LoVo (cell line): ENCODE measurements at regions not wholly inside any gene's neighbourhood (a gene's known extent, or its start where the extent isn't known, plus 50 kb on each side); places are given as distances from the start of the nearest gene placed in this dataset.
"Not testable (repeated sequence)": the region's sequence is repeated elsewhere in the genome, so short reads cannot be mapped to it uniquely, and the experiment has no call there.

Source experiments
- DNase-seq: peaks from one replicate; pipeline ENCODE4 v3.0.0-alpha.2; 2016; ENCODE audit warnings: low spot score

DNA sequence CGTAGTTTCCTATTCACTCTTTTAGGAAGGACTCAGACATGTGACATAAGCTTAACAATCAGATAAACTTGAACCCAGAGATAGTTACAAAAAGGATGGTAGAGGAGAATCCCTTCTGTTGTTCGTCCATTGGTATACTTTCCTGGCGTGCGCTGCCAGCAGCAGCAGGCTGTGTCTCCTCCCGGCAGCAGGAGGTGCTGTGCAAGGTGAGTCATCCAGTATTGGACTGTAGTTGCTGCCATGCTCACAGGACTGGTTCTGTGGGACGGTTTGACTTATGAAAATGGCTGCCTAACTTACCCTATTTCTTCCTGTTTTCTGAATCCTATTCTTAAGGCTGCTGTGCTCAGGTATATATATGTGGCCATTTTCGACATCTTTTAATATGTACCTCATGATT, 253.4 kb upstream of the LRRC3B start:
- no peak for DNase-seq

DNA sequence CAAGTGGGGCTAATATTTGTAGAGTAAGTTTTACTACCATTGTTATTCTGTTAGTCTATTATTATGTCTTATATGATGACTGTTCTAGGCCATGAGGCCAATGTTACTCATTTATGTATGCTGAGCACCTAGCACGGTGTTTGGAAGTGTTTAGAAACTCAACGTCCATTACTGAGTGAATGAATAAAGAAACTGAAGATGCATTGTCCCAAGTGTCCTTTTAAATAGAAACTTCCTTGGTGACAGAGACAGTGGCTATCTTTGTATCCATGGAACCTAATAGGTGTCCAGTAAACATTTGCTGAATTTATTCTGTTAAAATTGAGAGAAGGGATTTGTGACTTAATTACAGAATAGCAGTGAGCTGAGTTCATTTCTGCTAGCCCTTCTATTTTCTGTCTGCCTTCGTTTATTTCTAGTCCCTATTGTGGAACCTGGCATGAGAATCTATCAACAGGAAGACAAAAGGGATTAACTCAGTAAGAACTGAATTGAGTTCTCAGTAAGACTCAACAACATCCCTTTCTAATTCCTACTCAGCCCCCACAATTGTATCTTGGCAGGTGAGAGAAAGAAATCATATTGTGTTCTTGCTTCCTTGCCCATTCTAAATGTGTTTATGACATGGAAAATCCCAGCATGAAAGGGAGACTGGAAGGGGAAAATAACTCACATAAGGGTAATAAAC, 246.6 kb upstream of the LRRC3B start:
- DNase-seq: no peak

DNA sequence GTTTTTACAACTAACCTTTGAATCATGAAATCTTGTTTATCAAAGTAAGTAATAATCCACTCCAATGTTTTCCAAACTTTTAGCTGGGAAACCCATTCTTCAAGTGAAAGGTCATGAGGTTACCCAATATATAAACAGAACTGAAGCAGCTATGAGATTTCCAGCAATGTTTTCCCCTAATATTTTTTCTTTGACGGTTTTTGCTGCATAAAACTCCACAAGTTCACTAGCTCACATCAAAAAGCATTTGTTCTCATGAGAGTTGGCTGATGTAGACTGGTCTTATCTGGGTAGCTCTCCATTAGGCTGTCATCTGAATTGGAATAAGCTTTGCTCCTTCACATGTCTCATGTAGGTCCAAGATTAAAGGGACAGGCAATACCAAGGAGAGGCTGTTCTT, 241.2 kb upstream of the LRRC3B start:
- DNase-seq: no peak

DNA sequence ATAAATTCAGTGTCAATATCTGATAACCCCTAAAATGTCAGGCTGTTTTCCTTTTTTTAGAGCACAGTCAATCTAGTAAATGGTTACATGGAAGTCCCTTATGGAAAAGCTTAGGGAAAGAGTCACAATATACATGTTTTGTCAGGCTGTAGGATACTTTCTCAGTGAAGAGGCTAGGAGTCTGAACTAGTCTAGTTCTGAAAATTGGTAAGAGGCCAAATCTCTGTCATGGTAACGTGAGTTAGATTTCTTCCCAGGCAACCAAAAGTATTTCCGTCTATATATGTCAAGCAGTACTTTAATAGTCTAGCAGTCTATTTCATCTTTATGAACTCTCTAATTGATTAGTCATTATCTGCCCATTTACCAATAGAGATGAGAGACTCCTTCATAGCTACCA, 215.9 kb upstream of the LRRC3B start:
- no peak for DNase-seq

- DNase-seq: no peak
Measured at GRCh38 chr3:26418553-26418952, 204.0 kb upstream of the LRRC3B start.

GRCh38 chr3:26422415-26422814, 200.2 kb upstream of the LRRC3B start:
- no peak for DNase-seq

GRCh38 chr3:26425076-26425475, 197.5 kb upstream of the LRRC3B start:
- DNase-seq: no peak

GRCh38 chr3:26428992-26429391, 193.6 kb upstream of the LRRC3B start:
- DNase-seq: no peak

DNA sequence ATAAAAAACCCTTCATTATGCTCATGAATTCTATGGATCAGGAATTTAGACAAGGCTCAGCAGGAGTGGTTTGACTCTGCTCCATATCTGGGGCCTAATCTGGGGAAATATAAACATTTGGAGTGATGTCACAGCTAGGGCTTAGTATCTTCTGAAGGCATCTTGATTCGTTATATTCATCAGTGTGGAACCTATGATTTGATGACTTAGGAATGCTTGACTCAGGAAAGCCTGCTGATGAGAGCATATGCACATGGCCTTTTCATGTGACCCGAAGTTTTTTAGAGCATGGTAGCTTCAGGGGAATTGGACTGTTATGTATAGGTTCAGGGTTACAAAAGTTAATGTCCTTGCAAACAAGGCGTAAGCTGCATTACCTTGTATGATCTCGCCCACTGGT, 184.9 kb upstream of the LRRC3B start:
- DNase-seq: no peak

DNA sequence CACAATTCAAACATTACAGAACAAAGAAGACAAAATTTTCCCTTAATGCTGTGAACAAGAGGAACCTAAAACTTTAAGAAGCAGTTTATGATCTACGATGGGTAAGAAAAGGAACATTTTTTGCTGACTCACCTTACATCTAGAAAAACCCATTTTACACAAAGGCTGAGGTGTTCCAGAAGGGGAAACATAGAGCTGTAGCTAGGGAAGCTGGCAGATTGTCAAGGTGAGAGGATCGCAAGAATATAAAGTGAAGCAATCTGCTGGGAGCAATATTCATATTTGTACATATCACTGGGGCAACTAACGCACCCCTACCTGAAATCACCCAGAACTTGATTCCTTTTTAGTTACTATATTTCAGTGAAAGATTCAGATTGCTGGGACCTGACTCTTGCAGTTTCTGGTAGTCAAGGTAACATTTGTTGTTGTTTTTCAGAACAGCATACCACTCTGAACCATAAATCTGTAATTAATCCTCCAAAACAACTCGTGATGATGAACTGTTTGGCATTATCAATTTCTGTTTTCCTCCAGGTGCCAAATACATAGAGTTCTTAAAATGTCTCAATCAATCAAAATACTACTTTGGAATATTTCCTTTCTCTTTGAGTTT, 184.1 kb upstream of the LRRC3B start:
- DNase-seq: no peak

GRCh38 chr3:26438981-26439884, 183.3 kb upstream of the LRRC3B start:
- no peak for DNase-seq

GRCh38 chr3:26449996-26450395, 172.6 kb upstream of the LRRC3B start:
- no peak for DNase-seq

- no peak for DNase-seq
Measured at GRCh38 chr3:26452363-26452762, 170.2 kb upstream of the LRRC3B start.

DNA sequence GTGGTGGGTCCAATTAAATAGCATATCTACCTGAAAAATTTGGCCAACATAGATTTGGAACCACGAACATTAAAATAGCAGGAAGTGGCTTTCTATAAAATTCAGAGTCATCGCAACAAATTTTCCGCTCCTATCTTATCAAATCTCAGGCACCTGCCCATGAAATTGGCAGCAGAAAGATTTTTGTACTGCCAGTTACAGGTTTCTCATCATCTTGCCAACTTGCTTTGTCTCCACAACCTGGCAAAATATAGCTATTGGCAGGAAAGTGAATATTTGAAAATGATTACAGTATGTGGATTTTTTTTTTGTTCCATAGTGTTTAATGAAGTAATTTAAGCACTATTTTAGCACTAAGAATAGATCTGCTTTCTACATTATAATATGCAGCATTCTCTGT, 161.6 kb upstream of the LRRC3B start:
- no peak for DNase-seq

- no peak for DNase-seq
Measured at GRCh38 chr3:26472345-26472744, 150.2 kb upstream of the LRRC3B start.

DNA sequence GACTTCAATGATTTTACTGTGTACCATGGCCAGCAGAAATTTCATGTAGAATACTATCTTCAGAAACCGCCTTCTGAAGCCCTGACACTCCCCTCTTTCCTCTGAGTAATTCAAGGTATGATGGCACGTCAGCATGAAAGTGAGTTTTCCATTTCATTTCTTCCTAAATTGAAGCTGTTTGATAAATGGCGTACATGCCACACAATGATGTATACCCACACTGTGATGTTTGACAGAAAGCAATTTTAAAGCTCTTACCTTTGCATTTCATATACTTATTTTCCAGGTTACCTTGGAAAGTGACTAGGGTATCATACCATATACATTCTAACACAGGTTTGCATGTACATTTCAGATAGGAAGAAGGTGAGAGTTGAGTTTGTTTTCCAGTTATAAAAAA, 147.9 kb upstream of the LRRC3B start:
- no peak for DNase-seq

GRCh38 chr3:26480377-26480776, 142.2 kb upstream of the LRRC3B start:
- no peak for DNase-seq

DNA sequence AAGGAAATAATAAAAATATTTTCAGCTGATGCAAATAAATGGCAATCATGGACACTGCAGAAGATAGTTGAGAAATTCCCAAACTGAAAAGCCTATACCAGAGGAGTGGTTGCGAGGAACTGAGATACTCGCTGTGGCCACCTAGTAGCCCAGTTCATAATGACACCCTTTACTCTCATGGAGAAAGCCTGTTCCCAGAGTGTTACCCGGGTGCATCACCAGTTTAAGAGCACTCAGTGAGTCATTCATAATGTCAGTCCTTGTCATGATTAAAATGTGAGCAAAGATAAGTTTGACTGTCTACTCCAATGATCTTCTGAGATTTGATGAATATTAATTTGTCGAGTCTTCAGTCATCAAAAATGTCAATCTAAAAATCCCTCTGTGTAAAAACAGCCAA, 138.4 kb upstream of the LRRC3B start:
- DNase-seq: peak; percentile 11

GRCh38 chr3:26498271-26498670, 124.3 kb upstream of the LRRC3B start:
- no peak for DNase-seq

GRCh38 chr3:26505399-26505798, 117.2 kb upstream of the LRRC3B start:
- no peak for DNase-seq

- DNase-seq: not testable (repeated sequence)
Measured at GRCh38 chr3:26514445-26515029, 108.0 kb upstream of the LRRC3B start.

GRCh38 chr3:26515351-26515750, 107.2 kb upstream of the LRRC3B start:
- DNase-seq: no peak

GRCh38 chr3:26521261-26521660, 101.3 kb upstream of the LRRC3B start:
- DNase-seq: no peak
